K562 (cell line): ENCODE measurements at regions not wholly inside any gene's neighbourhood (a gene's known extent, or its start where the extent isn't known, plus 50 kb on each side); places are given as distances from the start of the nearest gene placed in this dataset.
A peak's percentile ranks its signal among the peaks of the same experiment; 100 is the strongest.

Experiments used
- ASH1L ChIP-seq: fragments of 450-650 bp; IDR thresholded peaks from 2 replicates; pipeline ENCODE4 v1.6.1; 2018; ENCODE audit warnings: borderline replicate concordance, mild to moderate bottlenecking, low read depth; ENCODE audit not compliant: partially characterized antibody
- GABPB2 ChIP-seq: fragments of 250-450 bp; sonication (Bioruptor Pico); conservative IDR thresholded peaks from 2 replicates; pipeline ENCODE4 v1.5.1; 2021; ENCODE audit warnings: mild to moderate bottlenecking
- MEIS2 ChIP-seq: fragments of 450-650 bp; IDR thresholded peaks from 2 replicates; pipeline ENCODE4 v1.6.1; 2014; ENCODE audit warnings: mild to moderate bottlenecking; ENCODE audit not compliant: partially characterized antibody
- NR4A1 ChIP-seq, 2 experiments: fragments of 250-450 bp in 1 of 2; fragments of 450-650 bp in 1 of 2; sonication (Bioruptor Pico) in 1 of 2; IDR thresholded peaks; 2 replicates each; pipeline versions ENCODE4 v1.4.0 to v1.6.1; 2016 to 2020; ENCODE audit warnings: mild to moderate bottlenecking in 2 of 2, missing compliant biosample characterization in 1 of 2, missing genetic modification characterization in 1 of 2, moderate library complexity in 1 of 2
- RCOR1 ChIP-seq, 2 experiments: IDR thresholded peaks; 2 replicates each; pipeline ENCODE4 v1.6.1; 2012; ENCODE audit warnings: low read depth in 2 of 2, low read length in 2 of 2, borderline replicate concordance in 1 of 2, improper control_type of control experiment in 1 of 2
- SMC3 ChIP-seq: conservative IDR thresholded peaks from 2 replicates; pipeline ENCODE4 v1.6.1; 2011; ENCODE audit warnings: low read depth, low read length, improper control_type of control experiment; ENCODE audit not compliant: insufficient read depth
- SRF ChIP-seq, 2 experiments: fragments of 250-450, 450-650 bp in 1 of 2; sonication (Bioruptor Pico) in 1 of 2; sonication (generic) in 1 of 2; formaldehyde crosslinking; IDR thresholded peaks; 2 replicates each; pipeline versions ENCODE4 v1.5.0 to v1.5.1; 2020 to 2022; ENCODE audit warnings: mild to moderate bottlenecking in 1 of 2, missing genetic modification reagents in 1 of 2
- ZNF696 ChIP-seq: fragments of 250-450 bp; sonication (Bioruptor Pico); conservative IDR thresholded peaks from 2 replicates; pipeline ENCODE4 v1.4.0; 2020; ENCODE audit warnings: mild to moderate bottlenecking, moderate library complexity
- ZNF766 ChIP-seq: fragments of 200-800 bp; sonication (Bioruptor generic); conservative IDR thresholded peaks from 2 replicates; pipeline ENCODE4 v1.6.1; 2016; ENCODE audit warnings: missing genetic modification characterization, missing compliant biosample characterization
- TF ChIP-seq, protein P1 (sequence below): fragments of 450-650 bp; IDR thresholded peaks from 2 replicates; pipeline ENCODE4 v1.6.1; 2016
- TF ChIP-seq, protein P2 (sequence below): fragments of 450-650 bp; IDR thresholded peaks from 2 replicates; pipeline ENCODE4 v1.6.1; 2018; ENCODE audit not compliant: partially characterized antibody
- TF ChIP-seq, protein P3 (sequence below): sonication (generic); formaldehyde crosslinking; IDR thresholded peaks from 2 replicates; pipeline ENCODE4 v1.8.0; 2023; ENCODE audit warnings: missing genetic modification reagents, mild to moderate bottlenecking, borderline replicate concordance
- TF ChIP-seq, protein P4 (sequence below), 2 experiments: fragments of 150-350 bp in 1 of 2; IDR thresholded peaks; 2 replicates each; pipeline ENCODE4 v1.6.1; 2012 to 2016; ENCODE audit warnings: low read depth in 2 of 2, low read length in 2 of 2, mild to moderate bottlenecking in 1 of 2, moderate library complexity in 1 of 2

DNA sequence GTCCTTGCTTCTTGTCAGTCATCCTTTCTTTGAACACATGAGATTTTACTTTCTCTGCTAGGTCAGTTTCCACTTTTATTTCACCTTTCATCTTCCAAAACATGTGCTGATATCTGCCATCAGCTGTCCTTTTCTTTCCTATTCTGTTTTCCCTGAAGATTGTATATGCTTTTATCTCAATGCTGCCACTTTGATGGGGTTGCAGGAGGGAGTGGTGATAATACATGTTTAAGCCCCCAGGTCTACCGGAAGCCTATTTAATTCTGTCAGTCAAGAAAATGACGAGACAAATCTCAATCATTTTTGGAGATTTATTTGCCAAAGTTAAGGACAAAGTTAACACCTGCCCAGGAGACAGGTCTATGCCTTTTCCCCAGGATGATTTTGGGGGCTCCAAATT lies 73.8 kb downstream of the MRPL32 start (continued):
- TF ChIP-seq NR4A1 (CRISPR knock-in tag; IDR thresholded peaks at IDR 0.05) (no peak), NR4A1 (tag; IDR thresholded peaks at IDR 0.05) (no peak), ZNF696 (CRISPR knock-in tag) (no peak), SRF (CRISPR knock-in tag; IDR thresholded peaks at IDR 0.05) (no peak), SMC3 (no peak), GABPB2 (CRISPR knock-in tag) (no peak), ZNF766 (no peak), MEIS2 (peak; percentile 52), RCOR1 (IDR thresholded peaks at IDR 0.05; ENCODE audit: borderline replicate concordance in 1 of 2, low read depth in 2 of 2, low read length in 2 of 2) (peak in 1 of 2 experiments; percentile 31; a peak in 1 of 4 replicates), ASH1L (no peak)
- TF ChIP-seq, protein P1, sequence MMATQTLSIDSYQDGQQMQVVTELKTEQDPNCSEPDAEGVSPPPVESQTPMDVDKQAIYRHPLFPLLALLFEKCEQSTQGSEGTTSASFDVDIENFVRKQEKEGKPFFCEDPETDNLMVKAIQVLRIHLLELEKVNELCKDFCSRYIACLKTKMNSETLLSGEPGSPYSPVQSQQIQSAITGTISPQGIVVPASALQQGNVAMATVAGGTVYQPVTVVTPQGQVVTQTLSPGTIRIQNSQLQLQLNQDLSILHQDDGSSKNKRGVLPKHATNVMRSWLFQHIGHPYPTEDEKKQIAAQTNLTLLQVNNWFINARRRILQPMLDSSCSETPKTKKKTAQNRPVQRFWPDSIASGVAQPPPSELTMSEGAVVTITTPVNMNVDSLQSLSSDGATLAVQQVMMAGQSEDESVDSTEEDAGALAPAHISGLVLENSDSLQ: peak; percentile 71; the same call in 1 of the 2 replicates
- TF ChIP-seq, protein P2, sequence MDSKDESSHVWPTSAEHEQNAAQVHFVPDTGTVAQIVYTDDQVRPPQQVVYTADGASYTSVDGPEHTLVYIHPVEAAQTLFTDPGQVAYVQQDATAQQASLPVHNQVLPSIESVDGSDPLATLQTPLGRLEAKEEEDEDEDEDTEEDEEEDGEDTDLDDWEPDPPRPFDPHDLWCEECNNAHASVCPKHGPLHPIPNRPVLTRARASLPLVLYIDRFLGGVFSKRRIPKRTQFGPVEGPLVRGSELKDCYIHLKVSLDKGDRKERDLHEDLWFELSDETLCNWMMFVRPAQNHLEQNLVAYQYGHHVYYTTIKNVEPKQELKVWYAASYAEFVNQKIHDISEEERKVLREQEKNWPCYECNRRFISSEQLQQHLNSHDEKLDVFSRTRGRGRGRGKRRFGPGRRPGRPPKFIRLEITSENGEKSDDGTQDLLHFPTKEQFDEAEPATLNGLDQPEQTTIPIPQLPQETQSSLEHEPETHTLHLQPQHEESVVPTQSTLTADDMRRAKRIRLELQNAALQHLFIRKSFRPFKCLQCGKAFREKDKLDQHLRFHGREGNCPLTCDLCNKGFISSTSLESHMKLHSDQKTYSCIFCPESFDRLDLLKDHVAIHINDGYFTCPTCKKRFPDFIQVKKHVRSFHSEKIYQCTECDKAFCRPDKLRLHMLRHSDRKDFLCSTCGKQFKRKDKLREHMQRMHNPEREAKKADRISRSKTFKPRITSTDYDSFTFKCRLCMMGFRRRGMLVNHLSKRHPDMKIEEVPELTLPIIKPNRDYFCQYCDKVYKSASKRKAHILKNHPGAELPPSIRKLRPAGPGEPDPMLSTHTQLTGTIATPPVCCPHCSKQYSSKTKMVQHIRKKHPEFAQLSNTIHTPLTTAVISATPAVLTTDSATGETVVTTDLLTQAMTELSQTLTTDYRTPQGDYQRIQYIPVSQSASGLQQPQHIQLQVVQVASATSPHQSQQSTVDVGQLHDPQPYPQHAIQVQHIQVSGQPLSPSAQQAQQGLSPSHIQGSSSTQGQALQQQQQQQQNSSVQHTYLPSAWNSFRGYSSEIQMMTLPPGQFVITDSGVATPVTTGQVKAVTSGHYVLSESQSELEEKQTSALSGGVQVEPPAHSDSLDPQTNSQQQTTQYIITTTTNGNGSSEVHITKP: no peak
- TF ChIP-seq, protein P3, sequence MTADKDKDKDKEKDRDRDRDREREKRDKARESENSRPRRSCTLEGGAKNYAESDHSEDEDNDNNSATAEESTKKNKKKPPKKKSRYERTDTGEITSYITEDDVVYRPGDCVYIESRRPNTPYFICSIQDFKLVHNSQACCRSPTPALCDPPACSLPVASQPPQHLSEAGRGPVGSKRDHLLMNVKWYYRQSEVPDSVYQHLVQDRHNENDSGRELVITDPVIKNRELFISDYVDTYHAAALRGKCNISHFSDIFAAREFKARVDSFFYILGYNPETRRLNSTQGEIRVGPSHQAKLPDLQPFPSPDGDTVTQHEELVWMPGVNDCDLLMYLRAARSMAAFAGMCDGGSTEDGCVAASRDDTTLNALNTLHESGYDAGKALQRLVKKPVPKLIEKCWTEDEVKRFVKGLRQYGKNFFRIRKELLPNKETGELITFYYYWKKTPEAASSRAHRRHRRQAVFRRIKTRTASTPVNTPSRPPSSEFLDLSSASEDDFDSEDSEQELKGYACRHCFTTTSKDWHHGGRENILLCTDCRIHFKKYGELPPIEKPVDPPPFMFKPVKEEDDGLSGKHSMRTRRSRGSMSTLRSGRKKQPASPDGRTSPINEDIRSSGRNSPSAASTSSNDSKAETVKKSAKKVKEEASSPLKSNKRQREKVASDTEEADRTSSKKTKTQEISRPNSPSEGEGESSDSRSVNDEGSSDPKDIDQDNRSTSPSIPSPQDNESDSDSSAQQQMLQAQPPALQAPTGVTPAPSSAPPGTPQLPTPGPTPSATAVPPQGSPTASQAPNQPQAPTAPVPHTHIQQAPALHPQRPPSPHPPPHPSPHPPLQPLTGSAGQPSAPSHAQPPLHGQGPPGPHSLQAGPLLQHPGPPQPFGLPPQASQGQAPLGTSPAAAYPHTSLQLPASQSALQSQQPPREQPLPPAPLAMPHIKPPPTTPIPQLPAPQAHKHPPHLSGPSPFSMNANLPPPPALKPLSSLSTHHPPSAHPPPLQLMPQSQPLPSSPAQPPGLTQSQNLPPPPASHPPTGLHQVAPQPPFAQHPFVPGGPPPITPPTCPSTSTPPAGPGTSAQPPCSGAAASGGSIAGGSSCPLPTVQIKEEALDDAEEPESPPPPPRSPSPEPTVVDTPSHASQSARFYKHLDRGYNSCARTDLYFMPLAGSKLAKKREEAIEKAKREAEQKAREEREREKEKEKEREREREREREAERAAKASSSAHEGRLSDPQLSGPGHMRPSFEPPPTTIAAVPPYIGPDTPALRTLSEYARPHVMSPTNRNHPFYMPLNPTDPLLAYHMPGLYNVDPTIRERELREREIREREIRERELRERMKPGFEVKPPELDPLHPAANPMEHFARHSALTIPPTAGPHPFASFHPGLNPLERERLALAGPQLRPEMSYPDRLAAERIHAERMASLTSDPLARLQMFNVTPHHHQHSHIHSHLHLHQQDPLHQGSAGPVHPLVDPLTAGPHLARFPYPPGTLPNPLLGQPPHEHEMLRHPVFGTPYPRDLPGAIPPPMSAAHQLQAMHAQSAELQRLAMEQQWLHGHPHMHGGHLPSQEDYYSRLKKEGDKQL (CRISPR knock-in tag): no peak
- TF ChIP-seq, protein P4, sequence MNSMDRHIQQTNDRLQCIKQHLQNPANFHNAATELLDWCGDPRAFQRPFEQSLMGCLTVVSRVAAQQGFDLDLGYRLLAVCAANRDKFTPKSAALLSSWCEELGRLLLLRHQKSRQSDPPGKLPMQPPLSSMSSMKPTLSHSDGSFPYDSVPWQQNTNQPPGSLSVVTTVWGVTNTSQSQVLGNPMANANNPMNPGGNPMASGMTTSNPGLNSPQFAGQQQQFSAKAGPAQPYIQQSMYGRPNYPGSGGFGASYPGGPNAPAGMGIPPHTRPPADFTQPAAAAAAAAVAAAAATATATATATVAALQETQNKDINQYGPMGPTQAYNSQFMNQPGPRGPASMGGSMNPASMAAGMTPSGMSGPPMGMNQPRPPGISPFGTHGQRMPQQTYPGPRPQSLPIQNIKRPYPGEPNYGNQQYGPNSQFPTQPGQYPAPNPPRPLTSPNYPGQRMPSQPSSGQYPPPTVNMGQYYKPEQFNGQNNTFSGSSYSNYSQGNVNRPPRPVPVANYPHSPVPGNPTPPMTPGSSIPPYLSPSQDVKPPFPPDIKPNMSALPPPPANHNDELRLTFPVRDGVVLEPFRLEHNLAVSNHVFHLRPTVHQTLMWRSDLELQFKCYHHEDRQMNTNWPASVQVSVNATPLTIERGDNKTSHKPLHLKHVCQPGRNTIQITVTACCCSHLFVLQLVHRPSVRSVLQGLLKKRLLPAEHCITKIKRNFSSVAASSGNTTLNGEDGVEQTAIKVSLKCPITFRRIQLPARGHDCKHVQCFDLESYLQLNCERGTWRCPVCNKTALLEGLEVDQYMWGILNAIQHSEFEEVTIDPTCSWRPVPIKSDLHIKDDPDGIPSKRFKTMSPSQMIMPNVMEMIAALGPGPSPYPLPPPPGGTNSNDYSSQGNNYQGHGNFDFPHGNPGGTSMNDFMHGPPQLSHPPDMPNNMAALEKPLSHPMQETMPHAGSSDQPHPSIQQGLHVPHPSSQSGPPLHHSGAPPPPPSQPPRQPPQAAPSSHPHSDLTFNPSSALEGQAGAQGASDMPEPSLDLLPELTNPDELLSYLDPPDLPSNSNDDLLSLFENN (IDR thresholded peaks at IDR 0.05; ENCODE audit: low read depth in 2 of 2, low read length in 2 of 2): no peak
